ENCODE measurements at regions not wholly inside any gene's neighbourhood (a gene's known extent, or its start where the extent isn't known, plus 50 kb on each side); places are given as distances from the start of the nearest gene placed in this dataset.

DNA sequence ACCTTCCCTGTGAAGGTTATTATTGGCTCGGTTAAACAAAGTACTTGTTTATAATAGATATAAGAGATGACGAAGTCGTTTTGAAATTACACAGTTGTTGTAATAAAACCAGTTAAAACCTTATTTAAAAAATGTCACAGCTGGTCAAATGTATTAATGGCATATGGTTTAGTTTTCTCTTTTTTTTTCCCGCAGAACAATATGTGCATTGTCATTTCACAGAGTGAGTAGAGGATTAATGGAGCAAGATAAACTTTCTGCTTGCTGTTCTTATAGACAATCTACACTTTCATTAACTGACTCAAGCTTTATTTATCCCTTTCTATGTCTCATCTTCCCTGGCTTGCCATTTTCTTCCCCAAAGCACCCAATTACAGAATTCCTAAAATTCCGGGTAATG, 404.3 kb upstream of the NPVF start:
- DNase-seq, result no peak

DNA sequence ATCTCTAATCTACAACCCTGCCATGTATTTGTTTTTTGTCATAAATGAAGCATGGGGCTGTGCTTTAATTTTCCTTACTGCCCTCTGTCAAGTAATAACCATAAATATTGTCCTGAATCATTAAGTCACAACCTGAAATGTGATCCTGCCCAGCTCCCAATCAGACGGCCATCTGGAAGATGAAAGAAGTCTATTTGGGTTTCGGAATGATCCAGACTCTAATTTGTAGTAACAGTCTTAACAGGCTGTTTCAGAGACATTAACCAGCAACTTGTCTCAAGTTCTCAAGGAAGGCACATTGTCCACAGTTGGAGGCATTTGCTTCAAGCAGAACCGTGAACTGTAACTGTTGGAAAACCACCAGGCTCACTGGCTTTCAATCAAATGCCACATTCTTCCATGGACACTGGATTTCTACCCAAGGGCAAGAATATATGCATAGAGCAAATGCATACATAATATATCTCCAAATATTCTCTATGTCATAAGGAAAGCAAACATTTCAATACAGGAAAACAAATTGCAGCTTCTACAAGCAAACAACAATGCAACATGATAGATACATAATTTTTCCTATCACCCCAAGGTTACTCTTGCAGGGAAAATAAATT, 405.2 kb upstream of the NPVF start:
- no peak for DNase-seq

DNA sequence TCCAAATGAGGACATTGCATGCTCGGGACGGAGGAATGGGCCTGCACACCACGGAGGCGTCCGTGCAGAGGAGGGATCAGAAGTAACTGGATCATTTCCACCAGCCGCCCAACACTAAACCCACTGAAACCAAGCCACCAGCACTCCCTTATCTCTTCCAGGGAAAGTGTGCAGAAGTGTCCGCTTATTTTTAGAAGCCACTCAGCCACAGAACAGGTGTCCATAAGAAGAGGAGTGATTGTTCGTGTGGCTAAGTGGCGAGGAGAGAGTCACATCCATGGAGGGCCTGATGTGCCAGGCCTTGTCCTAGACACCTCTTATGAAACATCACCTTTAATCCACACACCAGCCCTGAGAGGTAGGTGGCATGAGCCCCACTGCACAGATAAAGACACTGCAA, 407.9 kb upstream of the NPVF start:
- no peak for DNase-seq

DNA sequence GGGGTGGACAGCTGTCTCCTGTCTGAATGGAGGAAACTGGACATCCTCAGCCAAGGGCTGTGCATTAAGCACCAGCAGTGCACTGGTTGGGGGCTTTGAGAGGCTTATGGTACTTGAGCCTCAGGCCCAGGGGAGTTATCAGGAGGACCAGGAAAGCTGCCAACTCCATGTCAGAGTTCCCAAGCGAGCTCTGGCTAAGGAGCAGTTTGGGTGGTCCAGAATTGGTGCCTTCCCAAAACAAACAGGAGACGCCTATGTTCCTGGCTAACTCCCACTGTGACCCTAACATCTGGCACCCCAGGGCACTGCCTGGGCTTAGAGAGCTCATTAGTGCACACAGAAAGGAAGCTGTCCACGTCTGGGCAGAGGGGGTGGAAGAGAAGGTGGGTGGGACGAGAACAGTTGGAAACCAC, 408.6 kb upstream of the NPVF start:
- no peak for DNase-seq

DNA sequence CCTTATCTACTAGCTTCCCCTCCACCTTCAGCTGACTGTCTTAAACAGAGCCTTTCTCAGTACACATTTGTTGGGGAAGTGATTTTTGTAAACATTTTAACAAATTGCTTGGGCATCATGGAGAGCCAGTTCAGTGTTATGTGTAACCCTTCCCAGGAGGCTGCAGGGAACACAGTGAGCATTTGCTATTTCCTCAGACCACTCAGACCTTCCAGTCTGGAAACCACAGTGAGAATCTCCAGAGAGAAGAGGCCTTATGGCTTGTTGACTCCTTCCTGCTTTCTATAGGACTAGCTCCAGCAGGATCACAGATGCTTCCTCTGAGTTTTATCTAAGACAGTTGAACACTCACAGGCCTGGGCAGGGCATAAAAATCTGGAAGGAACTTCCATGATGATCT, 409.8 kb upstream of the NPVF start:
- DNase-seq, result no peak

DNA sequence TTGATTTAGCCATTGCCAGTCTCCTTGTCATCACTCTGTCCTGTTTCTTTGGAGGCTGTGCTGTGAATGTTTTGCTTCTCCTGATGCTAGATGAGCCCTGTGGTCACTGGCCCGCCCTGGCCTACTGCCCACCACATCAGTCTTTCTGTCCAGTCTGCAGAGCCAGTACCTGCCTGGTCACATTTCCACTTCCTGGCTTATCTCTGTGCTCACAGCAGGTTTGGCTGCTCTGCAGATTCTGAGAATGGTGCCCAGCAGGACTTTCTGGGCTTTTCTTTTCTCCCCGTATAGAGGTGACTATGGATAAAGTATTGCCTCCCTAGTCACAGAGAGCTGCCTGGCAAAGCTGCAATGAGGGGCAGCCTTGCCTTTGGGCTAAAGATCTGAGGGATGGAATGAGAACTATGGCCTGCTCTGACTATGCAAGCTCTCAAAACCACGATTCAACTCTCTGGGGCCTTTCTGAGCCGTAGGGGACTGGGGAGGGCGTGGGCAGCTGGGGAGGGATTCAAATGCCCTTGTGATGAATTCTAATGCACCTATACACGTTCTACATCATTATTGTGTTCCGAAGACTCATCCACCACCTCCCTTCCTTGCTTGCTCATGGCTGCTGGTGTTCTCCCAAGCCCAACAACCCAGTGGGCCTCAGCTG, 410.4 kb upstream of the NPVF start:
- DNase-seq, result no peak

DNA sequence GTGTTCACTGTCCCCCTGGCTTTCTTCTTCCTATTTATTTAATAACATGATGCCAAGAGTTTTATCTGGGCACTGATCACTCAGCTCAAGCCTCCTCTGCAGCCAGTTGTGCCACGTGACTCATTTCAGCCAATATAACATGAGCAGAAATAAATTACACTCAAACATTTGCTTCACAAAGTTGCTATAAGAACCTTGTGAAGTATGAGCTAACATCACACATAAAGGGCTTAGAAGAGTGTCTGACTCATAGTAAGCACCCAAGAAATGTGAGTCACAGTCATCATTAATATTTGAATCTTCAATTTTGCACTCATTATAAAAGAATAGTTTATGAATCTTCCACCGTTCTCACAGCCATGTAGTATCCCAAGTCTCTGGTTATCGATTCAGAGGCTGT, 414.6 kb upstream of the NPVF start:
- DNase-seq, result no peak

DNA sequence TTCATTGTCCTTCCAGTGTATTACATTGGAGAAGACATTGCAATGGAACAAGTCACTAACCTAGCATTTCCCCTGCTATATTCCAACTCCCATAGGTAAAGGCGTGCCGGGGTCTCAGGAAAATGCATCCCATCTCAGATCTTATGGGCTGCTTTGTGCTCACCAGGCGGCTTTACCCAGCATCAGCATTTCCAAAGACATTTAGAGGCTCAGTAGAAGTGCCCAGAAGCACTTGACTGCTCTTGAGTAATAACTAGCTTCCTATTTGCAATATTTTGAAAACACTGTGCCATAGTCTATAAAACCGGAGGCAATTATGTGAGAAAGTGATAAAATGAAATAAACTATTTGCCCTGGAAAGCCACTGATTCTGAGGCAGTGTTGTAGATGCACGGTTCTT, 415.0 kb upstream of the NPVF start:
- DNase-seq, result no peak

DNA sequence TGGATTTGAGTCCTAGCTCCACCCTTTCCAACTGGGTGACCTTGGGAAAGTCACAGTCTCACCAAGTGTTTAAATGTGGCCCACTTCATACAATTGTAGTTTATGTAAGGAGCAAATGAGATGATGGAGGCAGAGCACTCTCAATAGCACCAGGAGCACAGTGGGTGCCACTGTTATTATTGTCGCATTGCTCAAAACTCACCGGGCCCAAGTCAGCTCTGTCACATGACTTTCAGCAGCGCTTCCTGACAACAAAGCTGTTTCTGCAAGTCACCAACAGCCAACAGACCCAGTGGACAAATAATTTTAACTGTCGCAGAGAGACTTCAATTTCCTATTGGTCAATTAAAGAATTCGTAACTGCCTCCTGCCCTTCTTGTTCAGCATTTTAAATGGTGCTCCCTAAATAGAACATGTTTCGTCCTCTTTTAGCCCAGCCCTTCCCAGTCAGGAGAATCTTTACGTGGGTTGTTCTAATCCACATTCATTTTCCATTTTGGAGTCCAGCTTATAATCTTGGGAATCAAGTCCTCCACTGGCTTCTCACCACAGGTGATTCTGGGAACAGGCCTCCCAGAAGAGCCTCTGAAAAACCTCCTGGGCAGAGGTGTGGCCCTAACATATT, 415.6 kb upstream of the NPVF start:
- no peak for DNase-seq

DNA sequence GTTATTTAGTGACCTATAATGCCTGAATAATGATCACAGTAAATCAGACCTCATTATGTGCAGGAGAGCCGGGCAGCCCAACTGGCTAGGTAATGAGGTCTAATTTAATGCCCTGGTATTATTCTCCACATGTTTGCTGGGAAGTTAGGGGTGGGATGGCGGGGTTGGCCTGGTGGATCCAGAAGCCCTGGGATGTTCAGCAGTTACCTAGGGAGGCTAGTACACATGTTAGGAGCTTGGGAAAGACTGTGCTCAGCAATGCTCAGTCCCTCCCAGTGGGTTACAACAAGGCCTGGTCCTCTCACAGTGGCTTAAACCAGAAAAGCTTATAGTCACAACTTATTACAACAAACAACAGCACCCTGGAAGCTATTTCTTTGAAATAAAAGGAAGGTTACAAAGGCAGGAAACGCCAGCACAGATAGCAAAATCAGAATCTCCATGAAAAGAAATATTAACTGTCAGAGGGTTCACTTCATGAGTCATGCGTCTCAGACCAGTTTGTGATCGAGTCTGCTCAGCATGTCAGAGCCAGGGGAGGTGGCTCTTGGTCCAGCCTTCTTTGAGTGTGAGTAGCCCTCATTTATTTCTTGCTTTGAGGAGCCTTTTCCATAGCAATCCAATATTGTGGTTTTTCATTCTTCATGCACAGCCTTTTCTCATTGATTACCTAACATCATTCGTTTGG, 418.6 kb upstream of the NPVF start:
- no peak for DNase-seq

DNA sequence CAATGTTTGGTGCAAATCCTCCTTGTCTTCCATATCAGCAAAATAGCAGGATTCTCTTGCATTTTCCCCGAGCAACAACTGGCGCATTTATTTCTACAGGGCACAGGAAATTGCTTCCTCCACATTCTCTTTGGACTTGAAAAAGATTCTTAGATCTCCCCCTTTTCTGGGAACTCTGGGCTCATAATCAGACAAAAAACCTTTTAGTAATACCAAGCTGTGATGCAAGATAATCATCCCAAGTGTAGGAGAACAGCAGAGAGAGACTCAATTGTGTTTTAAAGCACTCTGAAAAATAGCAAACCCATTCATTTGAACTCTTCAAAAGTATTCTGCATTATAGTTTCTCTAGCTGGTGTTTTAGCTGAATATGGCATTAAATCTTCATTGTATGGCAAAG, 419.6 kb upstream of the NPVF start:
- DNase-seq, result no peak

DNA sequence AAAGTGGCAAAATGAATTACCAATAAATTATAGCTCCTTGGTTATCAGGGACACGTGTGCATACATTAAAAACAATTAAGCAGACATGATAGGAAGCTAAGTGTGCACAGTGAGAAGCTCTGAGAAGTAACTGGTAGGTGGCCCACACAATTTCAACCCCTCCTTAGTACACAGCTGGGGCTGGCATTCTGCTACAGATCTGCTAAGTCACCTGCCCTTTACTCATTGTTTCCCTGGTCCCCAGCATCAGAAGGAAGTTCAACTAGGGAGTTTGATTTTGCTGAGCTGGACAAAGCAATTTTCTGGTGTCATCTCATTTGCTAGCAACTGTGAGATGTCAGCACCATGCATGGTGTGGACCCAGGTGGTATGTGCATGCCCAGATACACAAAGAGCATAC, 424.1 kb upstream of the NPVF start:
- no peak for DNase-seq

DNA sequence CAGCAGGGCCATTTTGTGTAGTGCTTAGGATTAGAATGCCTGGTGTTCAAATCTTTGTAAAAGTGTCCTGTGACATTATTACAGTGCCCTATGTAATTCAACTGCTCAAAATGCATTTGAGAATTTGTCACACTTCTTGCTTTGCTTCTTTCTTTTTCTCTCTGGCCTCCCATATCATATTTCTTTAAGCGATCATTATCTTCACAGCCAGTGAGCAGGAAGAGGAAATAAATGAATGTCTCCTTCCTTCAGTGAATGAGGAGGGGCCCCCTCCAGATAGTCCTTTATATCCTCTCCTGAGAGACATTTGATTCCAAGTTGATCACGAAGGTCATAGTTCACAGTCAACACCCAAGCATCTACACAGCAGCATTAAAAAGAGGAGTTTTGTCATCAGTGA, 425.1 kb upstream of the NPVF start:
- DNase-seq, result no peak

DNA sequence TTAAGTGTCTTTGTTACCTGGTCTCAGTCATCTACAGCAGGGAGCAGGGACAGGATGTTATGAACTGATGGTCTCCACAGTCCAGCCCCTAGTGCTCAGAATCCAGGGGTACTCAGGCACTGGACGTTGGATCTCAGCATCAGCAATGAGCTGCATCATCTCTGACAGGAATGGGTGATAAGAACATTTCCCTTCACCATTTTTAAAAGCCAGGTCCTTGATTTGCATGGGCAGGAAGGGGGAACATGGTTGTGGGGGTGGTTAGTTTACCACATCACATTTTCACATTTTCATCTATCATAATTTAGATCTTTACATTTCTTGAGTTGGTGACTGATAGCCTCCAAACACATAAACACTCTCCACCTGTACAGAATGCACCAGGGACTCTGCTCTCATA, 427.8 kb upstream of the NPVF start:
- DNase-seq, result no peak

DNA sequence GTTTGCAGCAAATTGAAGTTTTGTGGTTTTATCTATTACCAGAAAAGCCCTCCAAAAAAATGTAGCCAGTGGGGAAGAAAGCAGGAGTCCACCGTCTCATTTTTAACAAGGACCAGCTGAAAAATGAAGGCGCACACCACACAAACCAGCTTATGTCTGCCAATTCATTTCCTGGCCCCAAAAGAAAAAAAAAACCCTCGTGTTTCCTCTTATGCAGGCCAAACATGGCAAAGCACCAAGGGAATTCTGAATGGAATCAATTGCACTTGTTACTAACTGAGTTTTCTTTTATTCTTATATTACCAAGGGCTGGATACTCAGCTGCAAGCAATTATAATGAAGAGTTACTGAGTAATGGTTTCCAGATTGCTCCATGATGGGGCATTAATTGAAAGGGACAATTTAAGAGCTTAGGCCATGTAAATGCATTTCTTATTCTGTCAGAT, 428.3 kb upstream of the NPVF start:
- DNase-seq, result peak; percentile 56

DNA sequence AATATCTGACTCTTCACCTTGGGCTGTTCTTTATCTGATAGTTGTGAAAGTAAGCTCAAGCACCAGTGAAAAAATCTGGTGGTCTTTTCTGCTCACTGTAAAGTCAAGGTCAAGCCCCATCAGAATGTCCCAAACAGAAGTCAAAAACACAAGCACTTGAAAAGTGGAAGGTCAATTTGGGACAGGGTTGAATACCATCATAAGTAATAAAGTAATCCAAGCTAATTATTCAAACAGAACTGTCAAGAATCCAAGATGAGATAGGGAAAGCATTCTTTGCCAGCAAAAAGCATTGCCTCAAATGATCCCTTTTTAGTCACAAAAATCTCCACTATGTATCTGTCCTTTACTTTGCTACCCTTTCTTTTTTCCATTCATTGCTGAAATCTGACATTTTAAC, 430.1 kb upstream of the NPVF start:
- no peak for DNase-seq

DNA sequence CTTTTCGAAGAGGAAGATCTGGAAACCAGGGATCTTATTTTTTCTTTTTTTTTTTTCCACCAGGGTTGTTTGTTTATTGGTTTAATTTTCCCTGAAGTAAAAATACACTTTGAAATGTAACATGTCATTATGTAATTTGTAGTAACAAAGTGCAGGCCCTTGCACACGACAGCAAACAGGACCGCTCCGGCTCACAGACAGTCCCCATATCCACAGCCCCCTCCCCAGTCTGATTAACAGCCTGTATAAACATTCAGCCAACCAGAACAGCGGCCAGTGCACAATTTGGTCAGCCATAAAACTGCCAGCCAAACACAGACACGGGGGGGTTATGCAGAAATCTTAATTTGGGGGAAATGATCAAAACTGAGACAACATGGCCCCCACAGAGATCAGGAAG, 431.6 kb upstream of the NPVF start:
- DNase-seq, result no peak

DNA sequence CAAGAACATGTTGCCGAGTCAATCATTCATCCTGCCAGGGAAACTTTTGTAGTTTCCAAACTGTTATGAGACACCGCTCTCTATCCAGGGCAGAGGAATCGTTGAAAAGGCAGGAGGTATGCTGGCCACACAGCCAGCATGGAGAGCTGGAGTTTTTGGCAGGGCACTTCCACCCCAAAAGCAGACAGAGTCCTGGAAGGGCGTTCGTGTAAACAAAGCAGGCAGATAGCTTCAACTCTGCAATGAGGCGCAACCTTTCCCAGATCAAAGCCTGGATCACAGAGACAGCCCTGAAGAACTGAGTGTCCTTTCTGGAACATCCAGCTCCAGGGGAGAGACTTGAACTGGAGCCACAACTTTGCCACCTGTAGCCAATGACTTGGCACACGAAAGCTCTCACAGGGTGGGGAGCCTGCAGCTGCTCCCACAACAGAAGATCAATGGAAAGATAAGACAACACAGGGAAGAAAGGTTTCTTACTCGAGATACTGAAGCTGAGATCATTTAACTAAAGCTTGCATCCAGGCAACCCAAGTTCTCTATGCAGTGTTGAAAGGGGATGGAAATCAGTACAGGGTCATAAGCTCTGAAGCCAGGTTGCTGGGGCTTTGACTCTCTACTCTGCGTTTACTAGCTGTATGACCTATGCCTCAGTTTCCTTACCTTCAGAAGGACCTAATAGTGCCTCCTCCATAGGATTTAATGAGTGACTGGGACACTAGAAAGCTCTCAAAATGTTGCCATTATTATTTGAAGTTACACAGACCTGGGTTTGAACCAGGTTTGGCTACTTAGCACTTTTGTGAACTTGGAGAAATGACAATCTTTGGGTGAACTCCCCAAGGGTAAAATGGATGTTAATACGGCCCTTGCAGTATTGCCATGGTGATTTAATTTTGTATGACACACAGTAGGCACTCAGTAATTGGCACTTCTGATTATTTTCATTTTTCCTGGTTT, 434.8 kb upstream of the NPVF start:
- peak; percentile 67 for DNase-seq

DNA sequence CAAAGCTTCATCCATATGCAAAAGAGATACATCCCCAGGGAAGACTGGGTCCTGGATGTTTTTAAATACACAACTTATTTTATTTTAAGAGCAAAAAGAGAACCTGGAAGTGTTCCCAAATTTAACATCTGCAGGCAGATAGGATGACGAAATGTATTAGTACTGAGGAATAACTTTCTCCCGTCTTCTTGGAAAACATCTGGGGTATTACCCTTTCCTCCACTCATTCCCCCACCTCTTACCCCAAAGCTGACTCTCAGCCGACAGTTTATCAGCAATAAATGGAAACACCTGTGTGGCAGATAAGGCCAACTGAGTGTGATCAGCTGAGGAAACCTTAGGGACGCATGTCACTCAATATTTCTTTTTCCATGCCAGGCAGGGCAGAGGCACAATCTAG, 435.6 kb upstream of the NPVF start:
- peak; percentile 86 for DNase-seq

DNA sequence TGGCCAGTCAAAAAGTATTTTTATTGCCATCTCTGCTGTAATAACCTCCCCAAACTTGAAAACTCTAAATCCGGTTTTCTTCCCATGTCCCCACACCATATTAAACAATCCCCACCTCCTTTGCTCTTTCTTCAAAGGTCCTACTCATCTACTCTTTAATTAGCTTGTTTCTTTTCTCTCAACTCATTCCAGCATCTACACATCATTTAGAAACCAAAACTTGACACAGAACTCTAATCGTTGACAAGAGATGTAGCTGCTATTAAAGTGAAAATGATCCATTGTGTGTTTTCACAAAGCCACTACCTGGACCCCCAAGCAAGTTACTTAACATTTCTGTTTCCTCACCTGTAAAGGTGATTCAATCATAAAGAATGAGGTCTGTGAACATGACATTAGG, 436.3 kb upstream of the NPVF start:
- no peak for DNase-seq

DNA sequence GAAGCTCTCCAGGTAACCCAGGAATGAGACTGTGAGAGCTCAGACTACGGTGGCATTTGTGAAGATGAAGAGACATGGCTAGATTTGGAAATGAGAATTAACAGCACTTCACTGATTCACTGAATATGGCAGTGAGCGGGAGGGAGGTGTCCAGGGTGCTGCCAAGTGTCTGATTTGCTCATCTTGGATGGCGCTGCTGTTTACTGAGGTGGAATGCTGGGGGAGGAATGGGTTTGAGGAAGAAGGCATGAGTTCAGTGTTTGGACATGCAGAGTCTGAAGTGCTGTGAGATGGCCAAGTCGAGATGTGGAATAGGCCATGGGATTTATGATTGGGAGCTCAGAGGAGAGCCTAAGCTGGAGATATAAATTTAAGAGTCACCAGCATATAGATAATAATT, 437.1 kb upstream of the NPVF start:
- DNase-seq, result no peak
